Retinal pigment epithelial cell (primary cell): ENCODE measurements at regions not wholly inside any gene's neighbourhood (a gene's known extent, or its start where the extent isn't known, plus 50 kb on each side); places are given as distances from the start of the nearest gene placed in this dataset.
A peak's percentile ranks its signal among the peaks of the same experiment; 100 is the strongest.

ENCODE experiments used
- DNase-seq: peaks from one replicate; pipeline ENCODE4 v3.0.0-alpha.2; 2010; ENCODE audit warnings: low read depth
- H3K4me3 ChIP-seq: 2 replicates; pipeline ENCODE4 v1.5.1; 2011; ENCODE audit warnings: mild to moderate bottlenecking, low read length, control low read depth, moderate library complexity
- TF ChIP-seq, protein P1 (sequence below): conservative IDR thresholded peaks from 2 replicates; pipeline ENCODE4 v1.5.1; 2011; ENCODE audit warnings: low read depth, low read length, control low read depth, inconsistent platforms

DNA sequence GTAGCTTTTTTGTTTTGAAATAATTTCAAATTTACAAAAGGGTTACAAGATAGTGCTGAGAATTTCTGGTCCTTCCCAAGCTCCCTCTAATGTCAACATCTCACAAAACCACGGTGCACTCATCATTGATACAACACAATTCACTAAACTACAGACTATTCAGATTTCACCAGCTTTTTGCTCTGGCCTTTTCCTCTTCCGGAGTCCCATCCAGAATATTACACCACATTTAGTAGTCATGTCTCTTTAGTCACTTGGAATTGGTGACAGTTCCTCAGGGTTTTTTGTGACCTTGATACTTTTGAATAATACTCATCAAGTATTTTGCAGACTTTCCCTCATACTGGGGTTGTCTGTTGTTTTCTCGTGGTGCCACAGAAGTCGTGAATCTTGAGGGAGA, 484.0 kb downstream of the GADD45G start:
- no peak overlapping the region for H3K4me3 ChIP-seq
- no peak for DNase-seq
- TF ChIP-seq, protein P1, sequence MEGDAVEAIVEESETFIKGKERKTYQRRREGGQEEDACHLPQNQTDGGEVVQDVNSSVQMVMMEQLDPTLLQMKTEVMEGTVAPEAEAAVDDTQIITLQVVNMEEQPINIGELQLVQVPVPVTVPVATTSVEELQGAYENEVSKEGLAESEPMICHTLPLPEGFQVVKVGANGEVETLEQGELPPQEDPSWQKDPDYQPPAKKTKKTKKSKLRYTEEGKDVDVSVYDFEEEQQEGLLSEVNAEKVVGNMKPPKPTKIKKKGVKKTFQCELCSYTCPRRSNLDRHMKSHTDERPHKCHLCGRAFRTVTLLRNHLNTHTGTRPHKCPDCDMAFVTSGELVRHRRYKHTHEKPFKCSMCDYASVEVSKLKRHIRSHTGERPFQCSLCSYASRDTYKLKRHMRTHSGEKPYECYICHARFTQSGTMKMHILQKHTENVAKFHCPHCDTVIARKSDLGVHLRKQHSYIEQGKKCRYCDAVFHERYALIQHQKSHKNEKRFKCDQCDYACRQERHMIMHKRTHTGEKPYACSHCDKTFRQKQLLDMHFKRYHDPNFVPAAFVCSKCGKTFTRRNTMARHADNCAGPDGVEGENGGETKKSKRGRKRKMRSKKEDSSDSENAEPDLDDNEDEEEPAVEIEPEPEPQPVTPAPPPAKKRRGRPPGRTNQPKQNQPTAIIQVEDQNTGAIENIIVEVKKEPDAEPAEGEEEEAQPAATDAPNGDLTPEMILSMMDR, result no peak

DNA sequence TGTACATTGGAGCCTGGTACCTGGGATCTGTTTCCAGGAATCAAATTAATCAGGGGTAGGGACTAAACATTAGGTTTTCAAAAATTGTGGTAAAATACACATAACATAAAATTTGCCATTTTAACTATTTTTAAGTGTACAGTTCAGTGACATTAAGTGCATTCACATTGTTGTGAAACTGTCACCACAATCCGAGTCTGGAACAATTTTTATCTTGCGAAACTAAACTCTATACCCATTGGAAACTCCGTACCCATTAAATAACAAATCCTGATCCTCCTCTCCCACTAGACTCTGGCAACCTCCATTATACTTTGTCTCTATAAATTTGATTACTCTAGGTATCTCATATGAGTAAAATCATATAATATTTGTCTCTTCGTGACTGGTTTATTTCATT, 486.2 kb downstream of the GADD45G start:
- TF ChIP-seq, protein P1, result no peak
- DNase-seq, result no peak
- no peak overlapping the region for H3K4me3 ChIP-seq

DNA sequence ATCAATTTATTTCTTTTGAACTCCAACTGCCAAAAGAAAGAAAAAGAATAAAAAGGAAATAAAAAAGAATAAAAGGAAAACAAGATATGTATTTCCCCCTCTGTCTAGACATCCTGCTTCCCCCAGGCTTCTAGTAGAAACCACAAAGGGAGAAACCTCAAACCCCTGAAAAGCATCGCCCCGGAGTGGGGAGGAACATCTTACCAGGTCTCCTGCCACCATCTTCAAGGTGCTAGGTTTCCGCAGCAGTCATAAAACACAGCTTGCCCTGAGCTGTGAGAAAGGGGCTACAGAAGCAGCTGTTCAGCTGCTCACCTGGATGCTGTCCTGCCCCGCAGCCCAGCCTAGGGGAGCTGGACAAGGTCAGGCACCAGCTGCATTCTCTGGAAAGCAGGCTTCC, 487.7 kb downstream of the GADD45G start:
- TF ChIP-seq, protein P1, result no peak
- no peak for DNase-seq
- no peak overlapping the region for H3K4me3 ChIP-seq

DNA sequence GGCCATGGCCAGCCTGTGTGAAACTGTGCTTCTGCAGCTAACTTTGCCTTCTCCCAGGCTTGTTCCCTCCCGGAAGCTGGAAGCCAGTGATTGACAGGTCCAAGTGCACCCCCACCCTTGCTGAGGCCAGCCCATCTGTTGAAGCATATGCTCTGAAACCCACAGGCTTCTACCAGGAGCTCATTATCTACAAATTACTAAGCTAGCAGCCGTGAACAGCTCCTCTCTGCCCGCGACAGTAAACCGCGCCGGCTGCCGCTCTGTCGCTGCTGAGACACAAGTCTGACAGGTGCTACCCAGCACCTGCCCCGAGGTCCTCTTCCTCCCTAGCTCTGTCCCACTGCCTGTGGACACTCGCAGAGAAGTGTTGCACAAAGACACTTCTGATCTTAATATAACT, 490.9 kb downstream of the GADD45G start:
- no peak overlapping the region for H3K4me3 ChIP-seq
- TF ChIP-seq, protein P1, result no peak
- DNase-seq, result no peak

DNA sequence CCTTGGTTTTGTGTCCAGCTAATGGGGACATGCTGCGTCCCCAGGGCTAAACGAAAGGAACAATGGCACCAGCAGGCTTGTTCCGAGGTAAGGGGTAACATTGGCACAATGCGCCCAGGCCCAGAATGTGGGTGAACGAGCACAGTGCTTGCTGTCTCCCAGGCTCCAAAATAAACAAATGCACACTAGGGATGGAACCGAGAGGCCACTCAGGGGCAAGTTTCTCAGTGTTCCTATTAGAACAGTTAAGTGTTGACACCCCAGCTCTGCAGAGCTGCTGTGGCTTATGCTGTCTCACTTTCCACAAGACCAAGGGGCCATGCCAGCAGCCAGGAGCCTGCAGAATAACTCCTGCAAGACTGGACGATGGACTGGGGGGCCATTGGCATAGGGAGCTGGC, 492.4 kb downstream of the GADD45G start:
- TF ChIP-seq, protein P1, result no peak
- no peak overlapping the region for H3K4me3 ChIP-seq
- no peak for DNase-seq

DNA sequence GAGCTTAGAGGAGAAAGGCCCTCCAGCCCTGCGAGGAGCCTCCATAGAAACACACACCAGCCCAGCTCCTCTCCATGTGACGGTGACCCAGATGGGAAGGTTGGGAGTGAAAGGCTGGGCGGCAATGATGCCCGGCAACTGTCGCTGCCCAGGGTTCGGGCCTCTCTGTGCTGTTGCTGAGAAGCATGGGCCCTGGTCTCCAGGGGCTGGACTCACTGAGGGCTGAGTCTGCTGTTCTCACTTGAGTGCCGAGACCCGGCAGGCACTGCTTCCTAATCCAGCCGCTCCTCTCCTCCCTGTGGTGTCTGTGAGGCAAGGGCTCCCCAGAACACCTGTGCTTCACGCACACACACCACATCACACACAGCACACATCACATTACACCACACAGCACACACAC, 493.6 kb downstream of the GADD45G start:
- no peak for DNase-seq
- H3K4me3 ChIP-seq, result no peak overlapping the region
- TF ChIP-seq, protein P1, result no peak

DNA sequence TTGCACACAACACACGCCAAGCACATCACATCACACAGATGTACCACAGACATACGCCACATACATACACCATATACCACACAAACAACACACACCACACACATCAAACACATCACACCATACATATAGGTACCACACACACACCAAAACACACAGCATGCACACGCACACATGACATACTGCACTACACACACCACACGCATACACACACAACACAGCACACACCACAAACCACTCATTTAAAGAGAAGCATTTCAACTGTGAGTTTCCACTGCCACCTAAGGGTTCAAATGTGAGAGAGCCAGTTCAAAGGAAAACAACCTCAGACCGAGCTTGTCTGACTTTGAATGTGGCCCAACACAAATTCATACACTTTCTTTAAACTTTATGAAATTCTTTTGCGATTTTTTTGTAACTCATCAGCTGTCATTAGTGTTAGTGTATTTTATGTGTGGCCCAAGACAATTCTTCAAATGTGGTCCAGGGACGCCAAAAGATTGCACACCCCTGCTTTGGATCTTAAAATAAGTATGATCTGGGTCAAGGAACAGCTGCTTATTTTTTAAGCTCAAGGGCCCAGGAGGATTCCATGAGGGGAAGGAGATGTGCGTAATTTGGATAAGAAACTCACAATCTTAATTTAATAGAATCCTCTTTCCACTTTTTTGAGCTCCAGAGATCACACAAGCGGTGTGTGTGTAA, 494.6 kb downstream of the GADD45G start:
- TF ChIP-seq, protein P1, result peak; percentile 53
- H3K4me3 ChIP-seq, result no peak overlapping the region
- no peak for DNase-seq
